Nephron progenitor cell (in vitro differentiated cells): ENCODE measurements at regions not wholly inside any gene's neighbourhood (a gene's known extent, or its start where the extent isn't known, plus 50 kb on each side); places are given as distances from the start of the nearest gene placed in this dataset.
A peak's percentile ranks its signal among the peaks of the same experiment; 100 is the strongest.

Source experiments
- DNase-seq: peaks from one replicate; pipeline ENCODE4 v3.0.0; 2021
- H3K27ac Mint-ChIP-seq: 2 replicates; pipeline ENCODE4 v1.8.0; 2021; ENCODE audit warnings: mild to moderate bottlenecking, moderate library complexity, mixed read lengths
- H3K27me3 Mint-ChIP-seq: 2 replicates; pipeline ENCODE4 v1.8.0; 2021; ENCODE audit warnings: mild to moderate bottlenecking, low read depth, mixed read lengths; ENCODE audit not compliant: poor library complexity
- H3K36me3 Mint-ChIP-seq: 2 replicates; pipeline ENCODE4 v1.8.0; 2021; ENCODE audit warnings: low read depth, mixed read lengths
- H3K4me1 Mint-ChIP-seq: 2 replicates; pipeline ENCODE4 v1.8.0; 2021; ENCODE audit warnings: mixed read lengths
- H3K4me3 Mint-ChIP-seq: 2 replicates; pipeline ENCODE4 v1.8.0; 2021; ENCODE audit warnings: mild to moderate bottlenecking, moderate library complexity, mixed read lengths
- H3K9me3 Mint-ChIP-seq: 2 replicates; pipeline ENCODE4 v1.8.0; 2021; ENCODE audit warnings: mild to moderate bottlenecking, moderate library complexity, mixed read lengths
- TF ChIP-seq, protein P1 (sequence below): fragments of 200-600 bp; sonication (generic); IDR thresholded peaks from 2 replicates; pipeline ENCODE4 v1.5.0; 2021; ENCODE audit warnings: antibody characterized with exemption

DNA sequence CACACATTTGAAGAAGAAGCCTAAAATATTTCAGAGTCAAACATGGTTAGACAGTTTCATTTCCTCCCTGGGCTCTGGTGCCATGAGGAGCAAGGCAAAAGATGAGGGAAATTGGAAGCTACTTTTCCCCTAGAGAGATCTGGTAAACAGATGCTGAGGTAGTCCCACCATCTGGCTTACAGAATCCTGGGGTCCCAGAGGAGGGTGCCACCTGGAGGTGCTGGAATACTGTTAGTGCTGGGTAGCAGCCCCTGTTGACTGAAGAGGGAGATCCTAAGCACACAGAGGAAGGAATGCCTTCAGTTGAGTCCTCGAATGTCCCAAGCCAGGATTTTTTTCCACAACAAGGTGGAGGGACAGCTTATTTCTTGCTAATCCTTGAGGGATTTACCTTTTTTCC lies 160.1 kb downstream of the FZD1 start:
- TF ChIP-seq, protein P1, sequence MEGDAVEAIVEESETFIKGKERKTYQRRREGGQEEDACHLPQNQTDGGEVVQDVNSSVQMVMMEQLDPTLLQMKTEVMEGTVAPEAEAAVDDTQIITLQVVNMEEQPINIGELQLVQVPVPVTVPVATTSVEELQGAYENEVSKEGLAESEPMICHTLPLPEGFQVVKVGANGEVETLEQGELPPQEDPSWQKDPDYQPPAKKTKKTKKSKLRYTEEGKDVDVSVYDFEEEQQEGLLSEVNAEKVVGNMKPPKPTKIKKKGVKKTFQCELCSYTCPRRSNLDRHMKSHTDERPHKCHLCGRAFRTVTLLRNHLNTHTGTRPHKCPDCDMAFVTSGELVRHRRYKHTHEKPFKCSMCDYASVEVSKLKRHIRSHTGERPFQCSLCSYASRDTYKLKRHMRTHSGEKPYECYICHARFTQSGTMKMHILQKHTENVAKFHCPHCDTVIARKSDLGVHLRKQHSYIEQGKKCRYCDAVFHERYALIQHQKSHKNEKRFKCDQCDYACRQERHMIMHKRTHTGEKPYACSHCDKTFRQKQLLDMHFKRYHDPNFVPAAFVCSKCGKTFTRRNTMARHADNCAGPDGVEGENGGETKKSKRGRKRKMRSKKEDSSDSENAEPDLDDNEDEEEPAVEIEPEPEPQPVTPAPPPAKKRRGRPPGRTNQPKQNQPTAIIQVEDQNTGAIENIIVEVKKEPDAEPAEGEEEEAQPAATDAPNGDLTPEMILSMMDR: no peak
- Mint-ChIP-seq H3K27me3 (no peaks in the 10 kb centered on the region), H3K4me1 (no peaks in the 10 kb centered on the region), H3K36me3 (no peaks in the 10 kb centered on the region), H3K4me3 (no peak overlapping the region), H3K9me3 (no peaks in the 10 kb centered on the region), H3K27ac (no peak overlapping the region)
- DNase-seq: peak; percentile 1

DNA sequence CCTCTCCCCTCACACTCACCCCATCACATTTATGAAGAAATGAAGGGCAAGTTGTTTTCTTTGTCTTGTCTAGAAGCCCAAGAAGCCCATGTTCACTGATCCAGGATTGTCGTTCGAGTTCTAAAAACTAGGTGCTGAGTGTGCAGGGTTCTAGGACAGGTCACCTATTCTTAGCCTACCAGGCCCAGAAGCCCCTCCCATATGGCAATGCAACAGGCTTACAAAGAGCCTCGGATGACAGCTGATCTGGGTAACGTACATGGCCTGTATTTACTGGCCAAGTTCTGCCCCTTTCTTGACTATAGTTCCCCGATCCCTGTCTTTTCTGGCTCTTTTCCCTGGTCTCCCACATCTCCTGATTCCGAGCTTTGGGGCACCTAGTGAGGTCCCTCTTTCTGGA lies 160.9 kb downstream of the FZD1 start:
- H3K36me3 Mint-ChIP-seq: no peaks in the 10 kb centered on the region
- H3K9me3 Mint-ChIP-seq: no peaks in the 10 kb centered on the region
- no peak overlapping the region for H3K4me3 Mint-ChIP-seq

DNA sequence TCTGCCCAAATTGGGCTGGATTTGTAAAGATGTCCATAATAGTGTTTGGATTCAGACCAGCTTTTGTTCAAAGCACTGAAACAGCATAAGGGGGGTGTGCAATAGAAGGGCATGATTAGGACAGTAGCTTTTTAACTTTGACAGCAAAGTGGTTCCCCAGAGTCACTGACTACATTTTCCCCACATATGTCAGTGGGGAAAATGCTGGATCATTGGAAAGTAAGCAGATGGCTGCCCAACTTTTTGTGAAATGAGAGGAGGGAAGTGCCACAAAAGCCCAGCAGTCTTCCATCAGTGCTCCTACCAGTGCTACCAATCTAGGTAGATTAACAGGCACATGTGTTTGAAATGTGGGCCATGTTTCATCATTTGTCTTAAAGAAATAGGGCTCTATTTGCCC lies 162.8 kb downstream of the FZD1 start:
- Mint-ChIP-seq H3K27me3 (no peaks in the 10 kb centered on the region), H3K9me3 (peaks cover under 1% of the 10 kb centered on the region), H3K4me3 (no peak overlapping the region), H3K36me3 (no peaks in the 10 kb centered on the region), H3K27ac (no peak overlapping the region), H3K4me1 (no peaks in the 10 kb centered on the region)
- TF ChIP-seq, protein P1: no peak
- no peak for DNase-seq

More for the DNA sequence above, 160.9 kb downstream of the FZD1 start:
- no peak for DNase-seq
- no peaks in the 10 kb centered on the region for H3K27me3 Mint-ChIP-seq
- no peak overlapping the region for H3K27ac Mint-ChIP-seq
- H3K4me1 Mint-ChIP-seq: no peaks in the 10 kb centered on the region
- TF ChIP-seq, protein P1: no peak

DNA sequence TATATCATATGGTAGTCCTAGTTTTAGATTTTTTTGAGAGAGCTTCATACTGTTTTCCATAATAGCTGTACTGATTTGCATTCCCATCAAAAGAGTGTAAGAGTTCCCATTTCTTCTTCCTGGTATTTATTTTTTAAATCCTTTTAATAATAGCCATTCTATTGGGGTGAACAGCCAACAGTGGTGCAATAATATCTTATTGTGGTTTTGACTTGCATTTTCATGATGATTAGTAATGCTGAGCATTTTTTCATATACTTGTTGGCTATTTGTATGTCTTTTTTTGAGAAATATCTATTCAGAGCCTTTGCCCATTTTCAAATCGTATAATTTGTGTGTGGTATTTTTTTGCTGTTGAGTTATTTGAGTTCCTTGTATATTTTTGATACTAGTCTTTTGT lies 167.4 kb downstream of the FZD1 start:
- TF ChIP-seq, protein P1: no peak
- H3K4me3 Mint-ChIP-seq: no peak overlapping the region
- peaks cover 8% of the 10 kb centered on the region for H3K9me3 Mint-ChIP-seq
- H3K36me3 Mint-ChIP-seq: no peaks in the 10 kb centered on the region
- DNase-seq: no peak
- no peaks in the 10 kb centered on the region for H3K27me3 Mint-ChIP-seq
- peaks cover 4% of the 10 kb centered on the region for H3K4me1 Mint-ChIP-seq
- no peak overlapping the region for H3K27ac Mint-ChIP-seq

DNA sequence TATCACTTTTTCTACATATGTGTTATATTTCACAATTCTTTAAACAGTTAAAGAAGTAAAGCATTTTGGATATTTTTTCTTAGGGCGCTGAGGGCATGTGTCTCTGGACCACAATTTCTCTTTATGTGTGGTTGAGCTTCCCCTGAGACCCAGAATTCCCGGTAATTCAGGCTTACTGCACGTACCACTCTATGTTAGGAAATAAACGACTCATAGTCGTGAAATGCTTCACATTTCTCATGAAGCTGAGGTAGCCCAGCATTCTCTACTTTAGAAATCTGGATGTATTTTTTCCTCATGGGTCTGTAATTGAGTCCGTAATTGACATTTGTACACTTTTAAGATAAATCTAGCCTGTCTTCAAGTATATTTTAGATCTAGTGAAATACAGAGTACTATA lies 170.6 kb downstream of the FZD1 start:
- TF ChIP-seq, protein P1: no peak
- Mint-ChIP-seq H3K27me3 (no peaks in the 10 kb centered on the region), H3K36me3 (no peaks in the 10 kb centered on the region), H3K9me3 (peaks cover 17% of the 10 kb centered on the region), H3K27ac (no peak overlapping the region), H3K4me1 (peaks cover 8% of the 10 kb centered on the region), H3K4me3 (no peak overlapping the region)
- DNase-seq: no peak

DNA sequence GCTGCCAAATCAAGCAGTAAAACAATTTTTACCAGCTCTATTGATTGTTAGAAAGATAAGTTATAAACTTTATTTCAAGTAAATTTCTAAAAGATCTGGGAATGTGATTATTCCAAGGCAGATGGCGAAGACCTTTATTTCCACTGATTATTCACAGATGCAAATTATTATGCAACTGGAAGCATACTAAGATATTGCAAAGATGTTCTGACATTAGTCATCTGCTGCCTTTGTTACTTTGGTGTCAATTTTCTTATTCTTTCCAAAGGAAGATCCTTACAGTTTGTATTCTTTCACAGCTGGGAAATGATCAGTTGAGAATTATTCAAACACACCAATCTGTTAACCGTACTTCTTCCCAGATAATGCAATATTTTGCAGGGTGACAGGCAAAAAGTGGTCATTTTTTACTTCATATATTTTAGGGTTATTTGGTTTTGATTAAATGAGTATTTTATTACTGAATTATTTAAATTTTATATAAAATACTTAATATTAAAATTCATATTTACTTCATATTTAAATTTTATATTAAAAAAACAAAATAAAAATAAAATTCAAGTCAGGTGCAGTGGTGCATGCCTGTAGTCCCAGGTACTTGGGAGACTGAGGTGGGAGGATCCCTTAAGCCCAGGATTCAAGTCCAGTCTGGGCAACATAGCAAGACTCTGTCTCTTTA lies 171.3 kb downstream of the FZD1 start:
- Mint-ChIP-seq H3K4me3 (no peak overlapping the region), H3K27me3 (no peaks in the 10 kb centered on the region), H3K9me3 (peaks cover 22% of the 10 kb centered on the region), H3K27ac (no peak overlapping the region), H3K4me1 (peaks cover 8% of the 10 kb centered on the region), H3K36me3 (peaks cover 3% of the 10 kb centered on the region)
- TF ChIP-seq, protein P1: no peak
- DNase-seq: no peak
